K562 (cell line): ENCODE measurements at regions not wholly inside any gene's neighbourhood (a gene's known extent, or its start where the extent isn't known, plus 50 kb on each side); places are given as distances from the start of the nearest gene placed in this dataset.

Experiments
- ATAC-seq: fragments of 200-7000 bp; cut with Tn5 transposase; 3 replicates; pipeline ENCODE4 v1.9.1; 2020; ENCODE audit warnings: moderate library complexity
- BruUV-seq: library from RNA; stranded (reverse); fragments of 400-500 nt; replicated peaks from 2 replicates; lab custom pipeline; 2021; lab: Mats Ljungman, UMichigan
- CTCF ChIA-PET: fragments of 300-600 bp; formaldehyde crosslinking; extraction: SDS; loops from one replicate; lab custom pipeline; 2021; ENCODE audit warnings: low intra/inter-chr PET ratio; lab: Yijun Ruan, JAX
- POLR2A ChIA-PET: fragments of 300-600, 350-650 bp; sonication (Branson Sonifier 250); formaldehyde crosslinking; extraction: SDS; loops from one replicate; lab custom pipeline; 2021; ENCODE audit warnings: antibody characterized with exemption, inconsistent platforms; lab: Yijun Ruan, JAX
- DNase-seq, 4 experiments: peaks; one replicate each; pipeline versions ENCODE4 v3.0.0 to v3.0.0-alpha.2; 2011 to 2018; ENCODE audit warnings: low spot score in 3 of 4, mixed read lengths in 3 of 4; ENCODE audit errors: extremely low read depth in 1 of 4
- FAIRE-seq: peaks from 2 replicates; lab custom pipeline; 2011; peaks lifted over from hg19 to GRCh38; lab: Jason Lieb, UNC
- H2AFZ ChIP-seq: 2 replicates; pipeline ENCODE4 v1.6.0; 2011; ENCODE audit warnings: low read depth, low read length, control low read depth, inconsistent platforms
- H3K27ac ChIP-seq: fragments of 200-600 bp; 3 replicates; pipeline ENCODE4 v1.8.0; 2011; ENCODE audit warnings: low read depth, mild to moderate bottlenecking, control low read depth, inconsistent platforms, low read length, moderate library complexity, mixed read lengths; ENCODE audit errors: extremely low read depth
- H3K27me3 ChIP-seq, 2 experiments: fragments of 300-600 bp in 1 of 2; 2 replicates in 1 of 2; 3 replicates in 1 of 2; pipeline versions ENCODE4 v1.6.0 to v1.8.0; 2011; ENCODE audit warnings: inconsistent platforms in 2 of 2, low read length in 2 of 2, mild to moderate bottlenecking in 1 of 2, mixed read lengths in 1 of 2, moderate library complexity in 1 of 2; ENCODE audit not compliant: control insufficient read depth in 2 of 2, insufficient read depth in 2 of 2
- H3K36me3 ChIP-seq: fragments of 300-600 bp; 3 replicates; pipeline ENCODE4 v1.8.0; 2011; ENCODE audit warnings: mild to moderate bottlenecking, low read length, inconsistent platforms; ENCODE audit not compliant: control insufficient read depth, insufficient read depth
- H3K4me1 ChIP-seq, 2 experiments: fragments of 200-600 bp in 1 of 2; replicated peaks in 1 of 2; 2 replicates in 1 of 2; 3 replicates in 1 of 2; pipeline versions ENCODE4 v1.5.1 to v1.8.0; 2011; ENCODE audit warnings: inconsistent platforms in 2 of 2, low read length in 2 of 2, mild to moderate bottlenecking in 1 of 2, mixed read lengths in 1 of 2, moderate library complexity in 1 of 2; ENCODE audit not compliant: control insufficient read depth in 2 of 2, insufficient read depth in 2 of 2
- H3K4me2 ChIP-seq: 2 replicates; pipeline ENCODE4 v1.6.1; 2011; ENCODE audit warnings: low read length, control low read depth, inconsistent platforms, mixed read lengths; ENCODE audit not compliant: insufficient read depth
- H3K4me3 ChIP-seq: fragments of 200-600 bp; sonication (generic), shearing (Covaris generic); 2 replicates; pipeline ENCODE4 v1.5.1; 2016; ENCODE audit warnings: control low read depth, inconsistent platforms
- H3K79me2 ChIP-seq: fragments of 200-600 bp; 3 replicates; pipeline ENCODE4 v1.8.0; 2011; ENCODE audit warnings: low read length, inconsistent platforms; ENCODE audit not compliant: control insufficient read depth, insufficient read depth
- H3K9ac ChIP-seq, 2 experiments: 2 replicates each; pipeline versions ENCODE4 v1.6.0 to v1.6.1; 2011; ENCODE audit warnings: low read depth in 2 of 2, low read length in 2 of 2, control low read depth in 1 of 2, inconsistent platforms in 1 of 2, mild to moderate bottlenecking in 1 of 2, mixed read lengths in 1 of 2; ENCODE audit not compliant: insufficient read depth in 1 of 2
- H3K9me1 ChIP-seq: one replicate; pipeline ENCODE4 v1.6.0; 2011; ENCODE audit warnings: inconsistent platforms, mild to moderate bottlenecking, low read length, moderate library complexity; ENCODE audit not compliant: control insufficient read depth, insufficient read depth
- H3K9me3 ChIP-seq: replicated peaks from 2 replicates; pipeline ENCODE4 v1.5.1; 2011; ENCODE audit warnings: low read depth, low read length, inconsistent platforms; ENCODE audit not compliant: control insufficient read depth, insufficient read depth
- H4K20me1 ChIP-seq: replicated peaks from 2 replicates; pipeline ENCODE4 v1.6.1; 2011; ENCODE audit warnings: low read length, inconsistent platforms, mixed read lengths; ENCODE audit not compliant: control insufficient read depth, insufficient read depth
- MGA ChIP-seq: fragments of 450-650 bp; IDR thresholded peaks from 2 replicates; pipeline ENCODE4 v1.6.1; 2016; ENCODE audit warnings: mild to moderate bottlenecking, moderate library complexity
- MTF1 ChIP-seq: fragments of 250-450 bp; sonication (Bioruptor Pico); IDR thresholded peaks from 2 replicates; pipeline ENCODE4 v1.9.0; 2021; ENCODE audit warnings: moderate library complexity, mild to moderate bottlenecking, inconsistent platforms, borderline replicate concordance
- USF2 ChIP-seq: sonication (generic); formaldehyde crosslinking; IDR thresholded peaks from 2 replicates; pipeline ENCODE4 v1.5.0; 2020; ENCODE audit warnings: missing genetic modification reagents
- ZBTB17 ChIP-seq: fragments of 450-650 bp; formaldehyde crosslinking; IDR thresholded peaks from 2 replicates; pipeline ENCODE4 v1.4.0; 2020; ENCODE audit warnings: mild to moderate bottlenecking
- WGBS: fragments of 100-300 bp; shearing (Covaris generic); methylation state at CpG from one replicate; pipeline ENCODE4 v1.1.6; 2016; ENCODE audit warnings: low coverage, mixed read lengths; ENCODE audit not compliant: insufficient coverage; ENCODE audit errors: missing lambda C conversion rate; 5-methylcytosine and 5-hydroxymethylcytosine counted together
- in situ Hi-C: fragments of 300-500 bp; cut with MboI; formaldehyde crosslinking; loops from 4 replicates; pipeline ENCODE4 v1.15.0; 2018; ENCODE audit warnings: inconsistent platforms, mixed read lengths
- intact Hi-C: fragments of 100-400 bp; cut with micrococcal nuclease; formaldehyde crosslinking; loops from 2 replicates; pipeline ENCODE4 v1.14.2; 2022

- DNase-seq (no peak), FAIRE-seq (no peak), ATAC-seq (no peak)
- Histone ChIP-seq H3K9me3 (no peaks in the 10 kb centered on the region; the same call in 1 of the 2 replicates), H4K20me1 (no peaks in the 10 kb centered on the region), H3K27me3 (no peaks in the 10 kb centered on the region), H2AFZ (no peak overlapping the region), H3K9ac (no peak overlapping the region), H3K4me1 (no peaks in the 10 kb centered on the region), H3K27ac (no peak overlapping the region), H3K9me1 (no peaks in the 10 kb centered on the region), H3K4me2 (no peak overlapping the region)
- POLR2A ChIA-PET = no interaction called here
- in situ Hi-C loops = no loop called here
- TF ChIP-seq USF2 (CRISPR knock-in tag) = no peak
- TF ChIP-seq MGA = no peak
- no peak for TF ChIP-seq MTF1 (CRISPR knock-in tag)
- no peak for TF ChIP-seq ZBTB17
- TF ChIP-seq, all 486 proteins: peak for 0
- Histone ChIP-seq H3K79me2 (no peaks in the 10 kb centered on the region), H3K4me3 (no peak overlapping the region), H3K36me3 (no peaks in the 10 kb centered on the region)
- CTCF ChIA-PET = no interaction called here
- no TSS peak for BruUV-seq
- WGBS = under 1% methylated on average over 7 of the region's 7 CpGs
- intact Hi-C loops = no loop called here
Observed at GRCh38 chr6:93604951-93605350, 185.6 kb upstream of the EPHA7 start.
